ENCODE measurements at regions not wholly inside any gene's neighbourhood (a gene's known extent, or its start where the extent isn't known, plus 50 kb on each side); places are given as distances from the start of the nearest gene placed in this dataset.

GRCh38 chr1:55846051-55846450 lies 630.9 kb upstream of the USP24 start:
- no peak for DNase-seq (ENCODE audit: low spot score)
- Histone ChIP-seq H3K27ac (no peak overlapping the region), H3K27me3 (no peaks in the 10 kb centered on the region), H3K9me3 (no peaks in the 10 kb centered on the region), H3K4me3 (no peak overlapping the region), H3K4me1 (no peaks in the 10 kb centered on the region), H3K36me3 (no peaks in the 10 kb centered on the region)
- TF ChIP-seq, protein P1, sequence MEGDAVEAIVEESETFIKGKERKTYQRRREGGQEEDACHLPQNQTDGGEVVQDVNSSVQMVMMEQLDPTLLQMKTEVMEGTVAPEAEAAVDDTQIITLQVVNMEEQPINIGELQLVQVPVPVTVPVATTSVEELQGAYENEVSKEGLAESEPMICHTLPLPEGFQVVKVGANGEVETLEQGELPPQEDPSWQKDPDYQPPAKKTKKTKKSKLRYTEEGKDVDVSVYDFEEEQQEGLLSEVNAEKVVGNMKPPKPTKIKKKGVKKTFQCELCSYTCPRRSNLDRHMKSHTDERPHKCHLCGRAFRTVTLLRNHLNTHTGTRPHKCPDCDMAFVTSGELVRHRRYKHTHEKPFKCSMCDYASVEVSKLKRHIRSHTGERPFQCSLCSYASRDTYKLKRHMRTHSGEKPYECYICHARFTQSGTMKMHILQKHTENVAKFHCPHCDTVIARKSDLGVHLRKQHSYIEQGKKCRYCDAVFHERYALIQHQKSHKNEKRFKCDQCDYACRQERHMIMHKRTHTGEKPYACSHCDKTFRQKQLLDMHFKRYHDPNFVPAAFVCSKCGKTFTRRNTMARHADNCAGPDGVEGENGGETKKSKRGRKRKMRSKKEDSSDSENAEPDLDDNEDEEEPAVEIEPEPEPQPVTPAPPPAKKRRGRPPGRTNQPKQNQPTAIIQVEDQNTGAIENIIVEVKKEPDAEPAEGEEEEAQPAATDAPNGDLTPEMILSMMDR (IDR thresholded peaks at IDR 0.05): no peak

DNA sequence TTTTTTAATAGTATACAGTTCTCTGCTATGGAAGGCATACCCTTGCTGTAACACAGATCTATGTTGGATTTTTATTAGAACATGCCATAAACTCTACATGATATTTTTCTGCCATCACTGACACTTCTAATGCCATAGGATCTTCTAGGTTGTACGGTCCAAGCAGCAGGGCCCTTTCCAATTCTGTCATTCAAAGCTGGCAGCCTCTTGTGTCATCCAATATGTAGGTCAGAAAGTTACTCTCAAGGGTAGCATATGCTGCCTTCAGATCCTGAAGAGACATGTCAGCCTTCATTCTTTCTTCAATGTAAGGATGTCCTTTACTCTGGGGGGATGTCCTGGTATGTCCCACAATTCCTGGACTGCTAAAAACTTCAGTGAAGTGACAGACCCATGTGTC lies 629.2 kb upstream of the USP24 start:
- Histone ChIP-seq H3K4me1 (no peaks in the 10 kb centered on the region), H3K9me3 (no peaks in the 10 kb centered on the region), H3K36me3 (no peaks in the 10 kb centered on the region), H3K27ac (no peak overlapping the region), H3K27me3 (no peaks in the 10 kb centered on the region), H3K4me3 (no peak overlapping the region)
- DNase-seq (ENCODE audit: low spot score): no peak
- TF ChIP-seq, protein P1 (IDR thresholded peaks at IDR 0.05): no peak

- H3K27me3 ChIP-seq: no peaks in the 10 kb centered on the region
- H3K4me3 ChIP-seq: no peak overlapping the region
- H3K4me1 ChIP-seq: no peaks in the 10 kb centered on the region
- no peak for DNase-seq (ENCODE audit: low spot score)
- no peaks in the 10 kb centered on the region for H3K9me3 ChIP-seq
- H3K27ac ChIP-seq: no peak overlapping the region
- TF ChIP-seq, protein P1 (IDR thresholded peaks at IDR 0.05): no peak
- no peaks in the 10 kb centered on the region for H3K36me3 ChIP-seq
Measured at GRCh38 chr1:55839626-55840025, 624.5 kb upstream of the USP24 start.

GRCh38 chr1:55839221-55839620 lies 624.1 kb upstream of the USP24 start:
- TF ChIP-seq, protein P1 (IDR thresholded peaks at IDR 0.05): no peak
- no peak for DNase-seq (ENCODE audit: low spot score)
- no peaks in the 10 kb centered on the region for H3K4me1 ChIP-seq
- H3K36me3 ChIP-seq: no peaks in the 10 kb centered on the region
- no peak overlapping the region for H3K27ac ChIP-seq
- H3K9me3 ChIP-seq: no peaks in the 10 kb centered on the region
- no peak overlapping the region for H3K4me3 ChIP-seq
- no peaks in the 10 kb centered on the region for H3K27me3 ChIP-seq

DNA sequence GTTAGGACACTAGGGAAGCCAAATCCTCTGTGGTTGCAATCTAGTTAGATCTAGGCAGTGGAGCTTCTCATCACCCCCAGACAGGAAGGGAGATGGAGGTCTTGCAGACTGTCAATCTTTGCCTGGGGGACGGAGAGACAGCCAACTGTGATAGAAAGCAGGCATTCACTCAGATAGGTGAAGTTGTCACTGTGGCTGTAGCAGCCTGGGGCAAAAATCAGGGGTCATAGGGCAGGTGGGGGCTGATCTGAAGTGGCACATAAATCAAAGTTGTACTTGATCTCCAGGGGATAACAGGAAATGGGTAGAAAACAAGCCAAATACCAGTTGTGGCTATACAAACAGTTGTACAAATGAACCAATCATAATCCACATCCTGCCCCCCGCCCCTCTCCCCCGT lies 620.9 kb upstream of the USP24 start:
- TF ChIP-seq, protein P1 (IDR thresholded peaks at IDR 0.05): no peak
- no peaks in the 10 kb centered on the region for H3K4me1 ChIP-seq
- DNase-seq (ENCODE audit: low spot score): no peak
- H3K27me3 ChIP-seq: no peaks in the 10 kb centered on the region
- no peaks in the 10 kb centered on the region for H3K9me3 ChIP-seq
- H3K4me3 ChIP-seq: no peak overlapping the region
- H3K27ac ChIP-seq: no peak overlapping the region
- no peaks in the 10 kb centered on the region for H3K36me3 ChIP-seq

DNA sequence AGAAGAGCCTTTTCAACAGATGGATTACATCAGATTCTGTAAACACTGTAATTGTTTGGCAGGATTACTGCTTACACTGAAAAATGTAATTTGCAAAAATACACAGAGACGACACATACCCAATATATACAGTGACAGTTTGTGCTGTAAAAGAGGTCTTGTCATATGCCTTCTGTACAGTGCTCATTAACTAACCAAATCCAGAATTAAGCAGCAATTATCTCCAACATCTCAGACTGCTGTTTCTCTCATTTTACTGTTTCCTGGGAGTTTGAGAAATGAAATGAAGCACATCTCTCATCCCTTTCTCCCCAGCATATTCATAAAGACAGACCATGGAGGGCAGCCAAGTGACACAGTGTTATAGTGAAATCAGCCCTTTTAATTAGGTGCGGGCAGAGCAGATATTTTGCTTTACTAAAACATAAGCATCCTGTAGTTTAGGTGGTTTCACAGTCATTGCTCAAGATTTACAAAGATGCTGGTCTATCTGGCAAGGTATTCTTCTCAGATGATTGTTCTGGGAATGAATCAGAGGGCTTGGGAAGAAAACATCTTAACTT lies 618.4 kb upstream of the USP24 start:
- TF ChIP-seq, protein P1 (IDR thresholded peaks at IDR 0.05): no peak

More for the DNA sequence above, 618.4 kb upstream of the USP24 start:
- Histone ChIP-seq H3K36me3 (no peaks in the 10 kb centered on the region), H3K9me3 (no peaks in the 10 kb centered on the region), H3K27ac (no peak overlapping the region), H3K4me1 (no peaks in the 10 kb centered on the region), H3K4me3 (no peak overlapping the region), H3K27me3 (no peaks in the 10 kb centered on the region)
- no peak for DNase-seq (ENCODE audit: low spot score)
